ENCODE measurements at regions not wholly inside any gene's neighbourhood (a gene's known extent, or its start where the extent isn't known, plus 50 kb on each side); places are given as distances from the start of the nearest gene placed in this dataset.

- ATAC-seq = peak in 4 of 8 donors; percentile 35 to 91 (median 85)
- no peak for TF ChIP-seq CTCF (IDR thresholded peaks at IDR 0.05)
Measured at GRCh38 chr9:96073531-96074480, 198.3 kb downstream of the ERCC6L2 start.

DNA sequence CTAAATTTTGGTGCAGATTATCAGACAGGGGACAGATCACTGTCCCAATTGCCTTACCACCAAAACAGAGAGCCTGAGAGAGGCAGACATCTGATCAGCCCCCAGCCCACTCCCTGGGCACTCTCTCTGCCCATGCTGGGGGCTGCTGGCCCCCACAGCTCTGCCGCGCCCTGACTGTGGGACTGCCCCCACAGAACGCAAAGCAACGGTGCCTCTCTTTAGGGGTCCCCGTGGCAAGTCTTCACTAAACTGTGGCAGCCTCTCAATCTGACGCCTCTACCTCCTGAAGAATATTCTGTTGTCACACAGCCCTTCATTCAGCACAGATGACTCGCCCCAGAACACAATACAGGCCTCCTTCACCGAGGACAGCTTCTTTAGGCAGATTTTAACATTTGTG is 197.4 kb downstream of the ERCC6L2 start:
- WGBS, 2 donors = 91 to 97% methylated on average over 8 of the region's 8 CpGs
- TF ChIP-seq CTCF (IDR thresholded peaks at IDR 0.05) = no peak
- H3K27ac ChIP-seq = no peak overlapping the region

More at GRCh38 chr9:96073531-96074480, 198.3 kb downstream of the ERCC6L2 start:
- H3K27ac ChIP-seq = no peak overlapping the region
- no peak for DNase-seq
- peaks cover 0 to 12% (median 0%) of the 10 kb centered on the region in 9 donors for H3K4me1 ChIP-seq
- 42 to 43% methylated on average over 11 of the region's 11 CpGs for WGBS, 2 donors
- H3K9me3 ChIP-seq = no peaks in the 10 kb centered on the region
- H3K27me3 ChIP-seq = peaks cover 0 to 4% (median 0%) of the 10 kb centered on the region in 7 donors
- intact Hi-C loops (cut with DNase I) = no loop called here
- no peak overlapping the region for H3K4me3 ChIP-seq
- no peaks in the 10 kb centered on the region for H3K36me3 ChIP-seq

DNA sequence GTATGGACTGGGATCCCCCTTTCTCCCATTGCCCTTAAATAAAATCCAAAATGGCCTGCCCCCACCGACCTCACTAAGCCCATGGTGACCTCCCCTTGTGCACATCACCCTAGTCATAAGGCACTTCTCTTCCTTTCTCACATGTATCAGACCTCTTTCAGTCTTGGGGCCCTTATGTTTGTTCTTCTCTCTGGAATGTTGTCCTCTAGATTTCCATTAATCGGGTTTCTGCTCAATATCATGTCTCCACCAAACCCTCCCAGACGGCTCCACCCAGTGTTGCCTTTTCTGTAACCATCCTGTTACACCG is 196.3 kb downstream of the ERCC6L2 start:
- ATAC-seq = no peak
- intact Hi-C loops (cut with DNase I) = no loop called here

More for the DNA sequence above, 197.4 kb downstream of the ERCC6L2 start:
- Histone ChIP-seq H3K4me3 (no peak overlapping the region), H3K9me3 (no peaks in the 10 kb centered on the region), H3K4me1 (peaks cover 0 to 12% (median 0%) of the 10 kb centered on the region in 9 donors), H3K27me3 (peaks cover 0 to 4% (median 0%) of the 10 kb centered on the region in 7 donors), H3K36me3 (no peaks in the 10 kb centered on the region)
- intact Hi-C loops (cut with DNase I) = no loop called here
- ATAC-seq (peak in 1 of 8 donors; percentile 24), DNase-seq (no peak)

More for the DNA sequence above, 196.3 kb downstream of the ERCC6L2 start:
- 78 to 80% methylated on average over 4 of the region's 4 CpGs for WGBS, 2 donors
- H3K36me3 ChIP-seq = no peaks in the 10 kb centered on the region
- DNase-seq = no peak
- peak in 1 of 9 donors; percentile 1 for TF ChIP-seq CTCF (IDR thresholded peaks at IDR 0.05)
- H3K27ac ChIP-seq = no peak overlapping the region
- peaks cover 0 to 20% (median 0%) of the 10 kb centered on the region in 9 donors for H3K4me1 ChIP-seq
- H3K27me3 ChIP-seq = peaks cover 0 to 4% (median 0%) of the 10 kb centered on the region in 7 donors
- no peaks in the 10 kb centered on the region for H3K9me3 ChIP-seq
- H3K4me3 ChIP-seq = no peak overlapping the region

Measured in heart right ventricle (tissue), 16 donors.